Sigmoid colon (tissue), 4 donors: ENCODE measurements at regions not wholly inside any gene's neighbourhood (a gene's known extent, or its start where the extent isn't known, plus 50 kb on each side); places are given as distances from the start of the nearest gene placed in this dataset.

Experiments used
- CTCF ChIP-seq, 4 experiments: fragments of 450-650 bp in 3 of 4; fragments of 200-600 bp in 1 of 4; IDR thresholded peaks; one replicate each; pipeline ENCODE4 v1.5.1; 2016 to 2019; ENCODE audit warnings: antibody characterized with exemption in 4 of 4, mild to moderate bottlenecking in 3 of 4, moderate library complexity in 2 of 4
- EP300 ChIP-seq, 4 donors: sonication (generic); formaldehyde crosslinking; IDR thresholded peaks; one replicate each; pipeline ENCODE4 v1.6.1; 2017; ENCODE audit warnings: antibody characterized with exemption in 4 of 4
- POLR2AphosphoS5 ChIP-seq, 4 donors: sonication (generic); formaldehyde crosslinking; IDR thresholded peaks; one replicate each; pipeline ENCODE4 v1.6.1; 2017; ENCODE audit warnings: antibody characterized with exemption in 4 of 4

- TF ChIP-seq CTCF (IDR thresholded peaks at IDR 0.05) (no peak), EP300 (IDR thresholded peaks at IDR 0.05) (no peak), POLR2AphosphoS5 (IDR thresholded peaks at IDR 0.05) (no peak)
Measured at GRCh38 chr1:173377266-173377665, 99.9 kb upstream of the PRDX6 start.
